AG04450 (cell line): ENCODE measurements at regions not wholly inside any gene's neighbourhood (a gene's known extent, or its start where the extent isn't known, plus 50 kb on each side); places are given as distances from the start of the nearest gene placed in this dataset.

Experiments used
- CTCF ChIA-PET: fragments of 300-600, 350-600 bp; formaldehyde crosslinking; extraction: SDS; loops from one replicate; lab custom pipeline; 2022; ENCODE audit warnings: antibody characterized with exemption, inconsistent platforms; lab: Charles Lee
- POLR2A ChIA-PET: fragments of 350-600 bp; formaldehyde crosslinking; extraction: SDS; loops from one replicate; lab custom pipeline; 2021; ENCODE audit warnings: antibody characterized with exemption, inconsistent platforms; lab: Yijun Ruan, JAX
- DNase-seq: peaks from one replicate; pipeline ENCODE4 v3.0.0-alpha.2; 2011; ENCODE audit warnings: low read depth, low spot score
- H3K27ac ChIP-seq: one replicate; pipeline ENCODE4 v1.5.1; 2012; ENCODE audit warnings: low read depth, low read length, control low read depth
- H3K27me3 ChIP-seq: one replicate; pipeline ENCODE4 v1.6.0; 2012; ENCODE audit warnings: low read length; ENCODE audit not compliant: control insufficient read depth, insufficient read depth
- H3K4me3 ChIP-seq: 2 replicates; pipeline ENCODE4 v1.5.1; 2011; ENCODE audit warnings: mild to moderate bottlenecking, low read depth, low read length, control low read depth
- H3K9me3 ChIP-seq: 2 replicates; pipeline ENCODE4 v1.5.1; 2012; ENCODE audit warnings: low read length; ENCODE audit not compliant: control insufficient read depth, insufficient read depth
- TF ChIP-seq, protein P1 (sequence below): IDR thresholded peaks from 2 replicates; pipeline ENCODE4 v1.5.1; 2011; ENCODE audit warnings: low read depth, low read length, control low read depth, inconsistent platforms

DNA sequence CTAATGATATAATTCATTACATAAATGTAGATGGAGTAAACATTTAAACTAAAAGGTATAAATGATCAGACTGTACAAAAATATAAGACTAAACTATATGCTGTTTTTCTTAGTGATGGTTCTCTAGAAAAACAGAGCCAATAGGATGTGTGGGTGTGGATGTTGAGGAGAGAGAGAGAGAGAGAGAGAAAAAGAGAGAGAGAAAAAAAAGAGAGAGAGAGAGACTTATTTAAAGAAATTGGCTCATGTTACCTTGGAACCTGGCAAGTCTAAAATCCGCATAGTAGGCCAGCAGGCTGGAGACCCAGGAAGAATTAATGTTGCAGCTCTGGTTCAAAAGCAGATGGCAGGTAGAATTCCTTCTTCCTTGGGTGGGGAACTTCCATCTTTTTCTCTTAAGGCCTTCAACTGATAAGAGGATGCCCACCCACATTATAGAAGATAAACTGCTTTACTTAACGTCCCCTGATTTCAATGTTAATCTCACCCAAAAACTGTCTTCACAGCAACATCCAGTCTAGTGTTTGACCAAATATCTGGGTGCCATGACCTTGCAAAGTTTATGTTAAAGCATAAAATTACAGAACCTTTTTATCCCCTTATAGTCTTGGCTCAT lies 74.3 kb upstream of the KCNJ15 start:
- no peak for DNase-seq
- Histone ChIP-seq H3K4me3 (no peak overlapping the region), H3K27ac (no peak overlapping the region), H3K9me3 (no peaks in the 10 kb centered on the region; the same call in 1 of the 2 replicates), H3K27me3 (no peaks in the 10 kb centered on the region)
- TF ChIP-seq, protein P1, sequence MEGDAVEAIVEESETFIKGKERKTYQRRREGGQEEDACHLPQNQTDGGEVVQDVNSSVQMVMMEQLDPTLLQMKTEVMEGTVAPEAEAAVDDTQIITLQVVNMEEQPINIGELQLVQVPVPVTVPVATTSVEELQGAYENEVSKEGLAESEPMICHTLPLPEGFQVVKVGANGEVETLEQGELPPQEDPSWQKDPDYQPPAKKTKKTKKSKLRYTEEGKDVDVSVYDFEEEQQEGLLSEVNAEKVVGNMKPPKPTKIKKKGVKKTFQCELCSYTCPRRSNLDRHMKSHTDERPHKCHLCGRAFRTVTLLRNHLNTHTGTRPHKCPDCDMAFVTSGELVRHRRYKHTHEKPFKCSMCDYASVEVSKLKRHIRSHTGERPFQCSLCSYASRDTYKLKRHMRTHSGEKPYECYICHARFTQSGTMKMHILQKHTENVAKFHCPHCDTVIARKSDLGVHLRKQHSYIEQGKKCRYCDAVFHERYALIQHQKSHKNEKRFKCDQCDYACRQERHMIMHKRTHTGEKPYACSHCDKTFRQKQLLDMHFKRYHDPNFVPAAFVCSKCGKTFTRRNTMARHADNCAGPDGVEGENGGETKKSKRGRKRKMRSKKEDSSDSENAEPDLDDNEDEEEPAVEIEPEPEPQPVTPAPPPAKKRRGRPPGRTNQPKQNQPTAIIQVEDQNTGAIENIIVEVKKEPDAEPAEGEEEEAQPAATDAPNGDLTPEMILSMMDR, result no peak
- POLR2A ChIA-PET, result no interaction called here
- CTCF ChIA-PET, result interaction anchor here (0.6 kb wide), 1 partner anchor 87 kb away, joined by 3 read pairs; no protein-coding TSS in a partner anchor

DNA sequence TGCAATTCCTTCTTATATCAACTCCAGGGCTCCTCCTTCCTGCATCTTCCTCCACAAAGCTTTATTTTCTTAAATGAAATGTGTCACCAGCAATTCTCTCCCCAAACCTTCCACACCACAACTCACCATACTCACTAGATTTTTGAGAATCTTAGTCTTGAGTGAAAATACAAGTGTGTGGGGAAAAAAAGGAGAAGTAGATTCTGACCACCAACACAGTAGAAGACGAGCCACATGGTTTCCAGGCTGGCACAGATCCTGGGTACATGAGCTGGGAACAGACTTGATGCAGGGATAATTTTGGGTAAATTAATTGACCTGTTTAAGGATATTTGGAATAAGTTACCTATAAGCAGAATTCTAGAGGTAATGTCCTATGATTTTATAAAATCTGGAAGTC lies 72.8 kb upstream of the KCNJ15 start:
- no peak overlapping the region for H3K4me3 ChIP-seq
- TF ChIP-seq, protein P1, result no peak
- H3K27ac ChIP-seq, result no peak overlapping the region
- H3K9me3 ChIP-seq, result no peaks in the 10 kb centered on the region; the same call in 1 of the 2 replicates
- DNase-seq, result no peak
- CTCF ChIA-PET, result no interaction called here
- no peaks in the 10 kb centered on the region for H3K27me3 ChIP-seq
- POLR2A ChIA-PET, result no interaction called here

DNA sequence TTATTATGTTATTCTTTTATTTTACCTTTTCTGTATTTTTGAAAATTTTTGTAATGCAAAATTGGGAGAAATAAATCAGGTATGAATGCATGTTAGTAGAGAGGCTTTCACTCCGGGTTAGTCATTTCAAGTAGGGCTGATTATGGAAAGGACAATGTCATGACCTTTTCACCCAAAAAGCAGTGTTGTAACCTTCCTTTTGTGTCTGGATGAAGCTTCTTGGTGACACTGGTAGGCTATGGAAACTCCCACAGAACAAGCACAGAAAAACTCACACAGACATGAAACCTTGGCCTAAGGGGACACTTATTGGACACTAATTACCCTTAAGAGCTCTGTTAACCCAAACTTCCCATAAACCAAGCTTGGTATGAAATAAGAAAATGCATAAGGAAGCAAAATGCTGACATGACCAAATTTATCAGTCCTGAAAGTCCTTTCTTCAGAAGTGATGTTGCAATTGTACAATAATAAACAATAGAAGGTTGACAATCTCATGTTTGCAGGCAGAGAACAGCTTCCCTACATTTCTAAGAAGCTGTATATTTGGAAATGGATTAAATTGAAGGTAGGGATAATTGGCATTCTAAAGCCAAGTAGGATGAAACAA lies 70.0 kb upstream of the KCNJ15 start:
- CTCF ChIA-PET, result interaction anchor here (1.0 to 1.2 kb wide), 2 partner anchors 32 to 165 kb away, joined by 3 read pairs; no protein-coding TSS in a partner anchor
- TF ChIP-seq, protein P1, result no peak
- Histone ChIP-seq H3K27me3 (no peaks in the 10 kb centered on the region), H3K4me3 (no peak overlapping the region), H3K9me3 (no peaks in the 10 kb centered on the region), H3K27ac (no peak overlapping the region)
- POLR2A ChIA-PET, result no interaction called here
- no peak for DNase-seq

GRCh38 chr21:38188037-38188436 lies 68.8 kb upstream of the KCNJ15 start:
- CTCF ChIA-PET, result no interaction called here
- no peak for DNase-seq
- Histone ChIP-seq H3K9me3 (no peaks in the 10 kb centered on the region), H3K27ac (no peak overlapping the region), H3K4me3 (no peak overlapping the region), H3K27me3 (no peaks in the 10 kb centered on the region)
- POLR2A ChIA-PET, result interaction anchor here (0.6 kb wide), 1 partner anchor 48 kb away, joined by 3 read pairs; no protein-coding TSS in a partner anchor
- TF ChIP-seq, protein P1, result no peak

DNA sequence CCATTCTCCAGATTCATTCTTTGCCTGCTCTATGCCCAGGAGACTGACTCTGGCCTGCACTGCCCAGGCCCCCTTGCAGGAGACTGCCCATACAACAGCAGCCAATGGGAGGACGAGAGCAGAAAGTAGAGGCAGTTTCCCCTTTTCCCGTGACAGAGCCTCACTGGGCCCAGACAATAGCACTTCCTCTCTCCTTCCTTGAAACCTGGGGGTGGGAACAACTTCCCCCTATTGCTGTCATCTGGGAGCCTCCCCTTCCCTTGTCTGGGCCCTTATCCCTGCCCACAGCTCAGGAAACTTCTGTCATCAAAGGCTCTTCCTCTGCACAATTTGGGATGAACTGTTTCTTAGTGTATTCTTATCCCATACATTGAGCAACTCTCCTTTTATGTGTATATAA lies 60.8 kb upstream of the KCNJ15 start:
- DNase-seq, result no peak
- H3K27ac ChIP-seq, result no peak overlapping the region
- CTCF ChIA-PET, result no interaction called here
- H3K4me3 ChIP-seq, result no peak overlapping the region
- H3K9me3 ChIP-seq, result no peaks in the 10 kb centered on the region
- H3K27me3 ChIP-seq, result peaks cover 2% of the 10 kb centered on the region
- TF ChIP-seq, protein P1, result no peak
- POLR2A ChIA-PET, result no interaction called here
